ENCODE measurements at regions not wholly inside any gene's neighbourhood (a gene's known extent, or its start where the extent isn't known, plus 50 kb on each side); places are given as distances from the start of the nearest gene placed in this dataset.

- SMC1A ChIA-PET (ENCODE audit: uncharacterized antibody, unreplicated experiment) = no interaction called here
- FAIRE-seq = no peak
- 47% methylated on average over 5 of the region's 5 CpGs for WGBS (ENCODE audit: insufficient coverage, insufficient replicate concordance, low lambda C conversion rate, missing lambda C conversion rate)
Observed at GRCh38 chr13:58488251-58488650, 856.7 kb downstream of the PCDH17 start.

GRCh38 chr13:58495668-58496067 is 864.1 kb downstream of the PCDH17 start:
- no peak overlapping the region for H3K4me3 ChIP-seq
- no peaks in the 10 kb centered on the region for H3K9me3 ChIP-seq (replicated peaks; ENCODE audit: control insufficient read depth, insufficient read depth, low read length)
- no peak overlapping the region for H3K27ac ChIP-seq (ENCODE audit: control insufficient read depth, insufficient read depth)
- H3K27me3 ChIP-seq (replicated peaks in 1 of 2; ENCODE audit: control insufficient read depth in 2 of 2, insufficient read depth in 2 of 2, low read length in 1 of 2) = no peaks in the 10 kb centered on the region
- H3K79me2 ChIP-seq (ENCODE audit: control insufficient read depth, insufficient read depth, low read length) = no peaks in the 10 kb centered on the region
- WGBS (ENCODE audit: insufficient coverage, insufficient replicate concordance, low lambda C conversion rate, missing lambda C conversion rate) = 13% methylated on average over 2 of the region's 2 CpGs
- no peaks in the 10 kb centered on the region for H3K36me3 ChIP-seq (ENCODE audit: control insufficient read depth in 2 of 2, insufficient read depth in 2 of 2, low read length in 1 of 2)
- in situ Hi-C loops (cut with MboI) (no loop called here), intact Hi-C loops (cut with micrococcal nuclease; ENCODE audit: unreplicated experiment) (no loop called here)
- POLR2A ChIA-PET = no interaction called here
- no peaks in the 10 kb centered on the region for H3K4me1 ChIP-seq (ENCODE audit: control insufficient read depth, insufficient read depth, low read length)
- no peaks in the 10 kb centered on the region for H4K20me1 ChIP-seq (ENCODE audit: control insufficient read depth, insufficient read depth)
- ATAC-seq = no peak
- FAIRE-seq = no peak
- H2AFZ ChIP-seq (ENCODE audit: control insufficient read depth, low read depth, low read length) = no peak overlapping the region
- TF ChIP-seq, protein P1, sequence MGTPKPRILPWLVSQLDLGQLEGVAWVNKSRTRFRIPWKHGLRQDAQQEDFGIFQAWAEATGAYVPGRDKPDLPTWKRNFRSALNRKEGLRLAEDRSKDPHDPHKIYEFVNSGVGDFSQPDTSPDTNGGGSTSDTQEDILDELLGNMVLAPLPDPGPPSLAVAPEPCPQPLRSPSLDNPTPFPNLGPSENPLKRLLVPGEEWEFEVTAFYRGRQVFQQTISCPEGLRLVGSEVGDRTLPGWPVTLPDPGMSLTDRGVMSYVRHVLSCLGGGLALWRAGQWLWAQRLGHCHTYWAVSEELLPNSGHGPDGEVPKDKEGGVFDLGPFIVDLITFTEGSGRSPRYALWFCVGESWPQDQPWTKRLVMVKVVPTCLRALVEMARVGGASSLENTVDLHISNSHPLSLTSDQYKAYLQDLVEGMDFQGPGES (IDR thresholded peaks at IDR 0.05) = no peak
- TF ChIP-seq ZNF384 (IDR thresholded peaks at IDR 0.05; ENCODE audit: borderline replicate concordance, low read depth, low read length) = peak; percentile 73
- DNase-seq (ENCODE audit: low read depth, low spot score) = no peak
- RAD21 ChIA-PET (ENCODE audit: unreplicated experiment) = no interaction called here
- no TSS peak for BruUV-seq (replicated peaks)
- CTCF ChIA-PET = no interaction called here
- SMC1A ChIA-PET (ENCODE audit: uncharacterized antibody, unreplicated experiment) = interaction anchor here (0.7 to 1.6 kb wide), 3 partner anchors 11 to 202 kb away, joined by 3 to 6 read pairs (median 3); no protein-coding TSS in a partner anchor
- H3K4me2 ChIP-seq (ENCODE audit: control insufficient read depth, insufficient read depth) = no peak overlapping the region
- no peak overlapping the region for H3K9ac ChIP-seq (ENCODE audit: control insufficient read depth, insufficient read depth, low read length)

More at GRCh38 chr13:58488251-58488650, 856.7 kb downstream of the PCDH17 start:
- Histone ChIP-seq H3K27me3 (replicated peaks in 1 of 2; ENCODE audit: control insufficient read depth in 2 of 2, insufficient read depth in 2 of 2, low read length in 1 of 2) (no peaks in the 10 kb centered on the region), H4K20me1 (ENCODE audit: control insufficient read depth, insufficient read depth) (no peaks in the 10 kb centered on the region), H2AFZ (ENCODE audit: control insufficient read depth, low read depth, low read length) (no peak overlapping the region), H3K4me1 (ENCODE audit: control insufficient read depth, insufficient read depth, low read length) (no peaks in the 10 kb centered on the region), H3K9ac (ENCODE audit: control insufficient read depth, insufficient read depth, low read length) (no peak overlapping the region), H3K36me3 (ENCODE audit: control insufficient read depth in 2 of 2, insufficient read depth in 2 of 2, low read length in 1 of 2) (no peaks in the 10 kb centered on the region), H3K4me2 (ENCODE audit: control insufficient read depth, insufficient read depth) (no peak overlapping the region), H3K79me2 (ENCODE audit: control insufficient read depth, insufficient read depth, low read length) (no peaks in the 10 kb centered on the region), H3K9me3 (replicated peaks; ENCODE audit: control insufficient read depth, insufficient read depth, low read length) (no peaks in the 10 kb centered on the region), H3K4me3 (no peak overlapping the region), H3K27ac (ENCODE audit: control insufficient read depth, insufficient read depth) (no peak overlapping the region)
- intact Hi-C loops (cut with micrococcal nuclease; ENCODE audit: unreplicated experiment) = no loop called here
- TF ChIP-seq SMAD5 (IDR thresholded peaks at IDR 0.05; ENCODE audit: low read depth) = no peak
- RAD21 ChIA-PET (ENCODE audit: unreplicated experiment) = no interaction called here
- no TSS peak for BruUV-seq (replicated peaks)
- in situ Hi-C loops (cut with MboI) = loop anchor here (10.0 kb wide), 1 partner anchor 57 kb away; no protein-coding TSS in a partner anchor
- CTCF ChIA-PET = no interaction called here
- POLR2A ChIA-PET = no interaction called here
- DNase-seq (ENCODE audit: low read depth, low spot score) = no peak
- no peak for ATAC-seq
